CD4-positive, CD25-positive, alpha-beta regulatory T cell (primary cell): ENCODE measurements at regions not wholly inside any gene's neighbourhood (a gene's known extent, or its start where the extent isn't known, plus 50 kb on each side); places are given as distances from the start of the nearest gene placed in this dataset.

Experiments used
- ATAC-seq, 2 donors: fragments of 150-1000 bp; cut with Tn5 transposase; one replicate each; pipeline ENCODE4 v1.10.0; 2021; ENCODE audit warnings: low read depth in 2 of 2, moderate number of reproducible peaks in 2 of 2, moderate library complexity in 1 of 2
- DNase-seq, 3 donors: peaks; one replicate each; pipeline versions ENCODE4 v3.0.0 to v3.0.0-alpha.2; 2012 to 2022; ENCODE audit warnings: mixed read lengths in 1 of 3
- H3K27ac ChIP-seq: one replicate; pipeline ENCODE4 v1.7.0; 2013; ENCODE audit warnings: mild to moderate bottlenecking, low read length; ENCODE audit not compliant: insufficient read depth, poor library complexity, severe bottlenecking
- H3K27me3 ChIP-seq: one replicate; pipeline ENCODE4 v1.7.0; 2013; ENCODE audit warnings: low read length; ENCODE audit not compliant: control insufficient read depth, insufficient read depth
- H3K36me3 ChIP-seq: one replicate; pipeline ENCODE4 v1.7.0; 2013; ENCODE audit warnings: mild to moderate bottlenecking, low read length, moderate library complexity; ENCODE audit not compliant: control insufficient read depth, insufficient read depth
- H3K4me1 ChIP-seq: 2 replicates; pipeline ENCODE4 v1.7.0; 2013; ENCODE audit warnings: mild to moderate bottlenecking, low read length; ENCODE audit not compliant: insufficient read depth, control insufficient read depth, poor library complexity, severe bottlenecking
- H3K4me3 ChIP-seq: one replicate; pipeline ENCODE4 v1.7.0; 2013; ENCODE audit warnings: low read depth, mild to moderate bottlenecking, low read length, moderate library complexity
- H3K9me3 ChIP-seq, 2 experiments: 1 replicate in 1 of 2; 2 replicates in 1 of 2; pipeline ENCODE4 v1.7.0; 2013; ENCODE audit warnings: low read length in 2 of 2, mild to moderate bottlenecking in 1 of 2, moderate library complexity in 1 of 2; ENCODE audit not compliant: control insufficient read depth in 2 of 2
- H3K27ac Mint-ChIP-seq, 3 donors: one replicate each; pipeline ENCODE4 v1.8.0; 2020 to 2022; ENCODE audit warnings: mild to moderate bottlenecking in 3 of 3, mixed read lengths in 3 of 3, moderate library complexity in 2 of 3
- H3K27me3 Mint-ChIP-seq: one replicate; pipeline ENCODE4 v1.8.0; 2022; ENCODE audit warnings: mild to moderate bottlenecking, mixed read lengths
- H3K36me3 Mint-ChIP-seq: one replicate; pipeline ENCODE4 v1.8.0; 2020; ENCODE audit warnings: mixed read lengths
- H3K4me1 Mint-ChIP-seq, 4 donors: one replicate each; pipeline ENCODE4 v1.8.0; 2020 to 2022; ENCODE audit warnings: mixed read lengths in 4 of 4, mild to moderate bottlenecking in 1 of 4
- H3K4me3 Mint-ChIP-seq, 4 donors: one replicate each; pipeline ENCODE4 v1.8.0; 2020 to 2022; ENCODE audit warnings: mild to moderate bottlenecking in 4 of 4, mixed read lengths in 4 of 4, moderate library complexity in 3 of 4
- H3K9me3 Mint-ChIP-seq, 7 donors: one replicate each; pipeline ENCODE4 v1.8.0; 2020 to 2022; ENCODE audit warnings: mixed read lengths in 7 of 7, mild to moderate bottlenecking in 3 of 7, moderate library complexity in 2 of 7

DNA sequence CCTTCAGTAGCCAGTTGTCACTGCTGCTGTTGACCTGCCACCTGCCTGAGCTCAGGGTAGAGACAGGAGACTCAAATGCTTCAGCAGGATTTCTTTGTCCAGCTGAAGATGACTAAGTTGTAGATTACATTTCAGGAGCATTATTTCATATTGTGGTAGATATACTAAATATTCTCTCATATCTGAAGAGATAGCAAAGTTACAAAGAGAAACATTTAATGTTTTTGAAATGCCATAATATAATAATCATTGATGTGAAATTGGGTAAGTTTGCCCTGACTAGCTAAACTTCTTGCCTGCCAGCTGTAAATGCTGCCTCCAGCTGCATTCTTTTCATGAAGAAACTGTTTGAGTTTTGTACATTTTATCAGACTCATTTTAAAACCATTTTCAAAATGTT is 247.6 kb upstream of the CNKSR2 start:
- no peak overlapping the region for H3K4me3 ChIP-seq
- H3K27me3 ChIP-seq, result no peaks in the 10 kb centered on the region
- ATAC-seq (no peak), DNase-seq (no peak)
- Mint-ChIP-seq H3K9me3 (peaks cover 0 to 4% (median 0%) of the 10 kb centered on the region in 7 donors), H3K27me3 (no peaks in the 10 kb centered on the region), H3K27ac (no peak overlapping the region), H3K4me1 (no peaks in the 10 kb centered on the region), H3K4me3 (no peak overlapping the region), H3K36me3 (no peaks in the 10 kb centered on the region)
- H3K36me3 ChIP-seq, result no peaks in the 10 kb centered on the region
- H3K4me1 ChIP-seq, result no peaks in the 10 kb centered on the region
- H3K9me3 ChIP-seq, result no peaks in the 10 kb centered on the region
- no peak overlapping the region for H3K27ac ChIP-seq

DNA sequence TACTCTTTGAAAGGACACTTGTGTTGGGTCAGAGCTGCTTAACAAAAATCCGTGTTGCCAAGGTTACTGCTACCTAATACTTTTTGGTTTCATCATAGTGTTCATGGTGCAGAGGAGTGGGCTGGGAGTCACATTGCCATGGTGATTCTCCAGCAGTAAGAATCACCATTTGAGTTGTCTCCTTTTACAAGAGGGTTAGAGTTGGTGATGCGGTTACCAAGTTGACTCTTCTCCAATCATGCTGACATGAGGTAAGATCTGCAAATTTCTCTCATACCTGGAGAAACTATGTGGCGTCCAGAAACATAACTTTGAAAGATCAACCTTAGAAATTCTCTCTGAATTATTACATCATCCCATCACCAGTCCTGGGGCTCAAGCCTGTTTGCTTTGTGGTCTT is 242.9 kb upstream of the CNKSR2 start:
- ATAC-seq (no peak), DNase-seq (no peak)
- Mint-ChIP-seq H3K27me3 (no peaks in the 10 kb centered on the region), H3K36me3 (no peaks in the 10 kb centered on the region), H3K4me1 (no peaks in the 10 kb centered on the region), H3K9me3 (peaks cover 0 to 5% (median 0%) of the 10 kb centered on the region in 7 donors), H3K4me3 (no peak overlapping the region), H3K27ac (no peak overlapping the region)
- Histone ChIP-seq H3K27ac (no peak overlapping the region), H3K4me3 (no peak overlapping the region), H3K27me3 (no peaks in the 10 kb centered on the region), H3K4me1 (no peaks in the 10 kb centered on the region), H3K36me3 (no peaks in the 10 kb centered on the region), H3K9me3 (no peaks in the 10 kb centered on the region)

DNA sequence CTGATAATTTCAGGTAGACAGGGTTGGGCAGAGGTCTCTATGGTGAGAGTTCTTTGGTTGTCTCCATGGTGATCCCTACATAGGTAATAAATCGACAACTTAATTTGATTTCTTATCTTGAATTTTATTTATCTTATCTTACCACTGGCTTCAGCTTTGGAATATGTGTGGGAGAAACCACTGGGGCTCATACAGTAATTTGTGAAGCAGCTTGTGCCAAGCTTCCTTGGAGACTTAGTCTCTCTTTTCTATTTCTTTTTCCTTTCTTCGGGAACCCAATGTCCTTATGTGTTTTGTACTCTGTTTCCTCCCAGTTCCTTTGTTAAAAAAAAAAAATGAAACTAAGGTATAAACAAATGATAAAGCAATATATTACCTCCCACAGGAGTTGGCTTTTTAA is 242.4 kb upstream of the CNKSR2 start:
- Mint-ChIP-seq H3K36me3 (no peaks in the 10 kb centered on the region), H3K4me3 (no peak overlapping the region), H3K9me3 (peaks cover 0 to 6% (median 0%) of the 10 kb centered on the region in 7 donors), H3K27me3 (no peaks in the 10 kb centered on the region), H3K27ac (no peak overlapping the region), H3K4me1 (no peaks in the 10 kb centered on the region)
- ATAC-seq (no peak), DNase-seq (no peak)
- H3K27ac ChIP-seq, result no peak overlapping the region
- H3K27me3 ChIP-seq, result no peaks in the 10 kb centered on the region
- H3K4me1 ChIP-seq, result no peaks in the 10 kb centered on the region
- H3K9me3 ChIP-seq, result no peaks in the 10 kb centered on the region
- no peaks in the 10 kb centered on the region for H3K36me3 ChIP-seq
- H3K4me3 ChIP-seq, result no peak overlapping the region

DNA sequence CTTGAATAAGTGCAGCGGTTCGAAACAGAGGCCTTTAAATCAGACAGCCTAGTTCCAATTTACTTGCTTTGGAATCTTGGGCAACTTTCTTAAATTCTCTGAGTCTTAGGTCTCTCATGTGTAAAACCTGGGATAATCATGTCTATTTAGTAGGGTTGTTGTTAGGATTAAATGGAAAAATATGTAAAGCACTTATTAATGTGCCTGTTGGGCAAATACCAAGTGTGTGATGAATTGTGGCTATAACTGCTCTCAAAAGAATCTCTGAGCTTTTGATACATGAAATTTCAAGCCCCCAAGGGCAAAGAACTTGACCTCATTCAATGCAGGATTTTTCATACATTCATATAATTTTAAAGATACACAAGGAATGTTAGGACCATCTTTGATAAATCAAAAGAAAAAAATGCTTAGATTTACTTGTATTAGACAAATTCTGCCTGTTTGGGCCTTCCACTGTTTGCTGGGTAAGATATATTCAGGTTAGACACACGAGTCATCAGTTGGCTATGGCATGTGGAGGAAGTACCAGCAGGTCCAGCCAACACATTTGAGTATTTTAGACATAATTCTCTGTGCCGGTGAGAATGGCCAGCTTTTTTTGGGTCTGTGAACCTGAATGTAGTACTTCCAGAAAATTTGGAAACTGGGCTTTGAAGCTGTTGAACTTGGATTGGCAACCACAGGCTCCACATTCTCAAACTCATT is 241.4 kb upstream of the CNKSR2 start:
- Mint-ChIP-seq H3K27me3 (no peaks in the 10 kb centered on the region), H3K36me3 (no peaks in the 10 kb centered on the region), H3K27ac (no peak overlapping the region), H3K4me1 (no peaks in the 10 kb centered on the region), H3K9me3 (peaks cover 0 to 7% (median under 1%) of the 10 kb centered on the region in 7 donors), H3K4me3 (no peak overlapping the region)
- H3K4me1 ChIP-seq, result no peaks in the 10 kb centered on the region
- DNase-seq (no peak), ATAC-seq (no peak)
- no peaks in the 10 kb centered on the region for H3K27me3 ChIP-seq
- H3K27ac ChIP-seq, result no peak overlapping the region
- no peaks in the 10 kb centered on the region for H3K36me3 ChIP-seq
- no peaks in the 10 kb centered on the region for H3K9me3 ChIP-seq
- H3K4me3 ChIP-seq, result no peak overlapping the region

DNA sequence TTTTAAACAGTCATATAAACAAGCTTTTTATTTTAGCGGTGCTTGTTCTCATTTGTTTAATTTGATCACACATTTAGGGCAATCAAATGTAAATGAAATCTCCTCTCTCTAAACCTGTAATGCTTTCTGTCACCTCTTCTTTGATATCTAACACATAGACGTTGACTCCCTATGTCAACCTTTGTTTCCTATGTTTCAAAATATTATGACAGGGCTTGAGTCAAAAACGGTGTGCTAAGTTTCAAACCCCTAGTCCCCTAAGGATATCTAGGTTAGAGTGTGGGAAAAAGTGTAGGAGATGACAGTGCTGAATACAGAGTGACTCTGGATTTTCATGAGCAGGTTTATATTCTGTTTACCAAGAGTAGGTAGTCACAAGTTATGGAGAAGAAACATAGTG is 224.0 kb upstream of the CNKSR2 start:
- H3K27me3 ChIP-seq, result no peaks in the 10 kb centered on the region
- H3K4me1 Mint-ChIP-seq, result no peaks in the 10 kb centered on the region

DNA sequence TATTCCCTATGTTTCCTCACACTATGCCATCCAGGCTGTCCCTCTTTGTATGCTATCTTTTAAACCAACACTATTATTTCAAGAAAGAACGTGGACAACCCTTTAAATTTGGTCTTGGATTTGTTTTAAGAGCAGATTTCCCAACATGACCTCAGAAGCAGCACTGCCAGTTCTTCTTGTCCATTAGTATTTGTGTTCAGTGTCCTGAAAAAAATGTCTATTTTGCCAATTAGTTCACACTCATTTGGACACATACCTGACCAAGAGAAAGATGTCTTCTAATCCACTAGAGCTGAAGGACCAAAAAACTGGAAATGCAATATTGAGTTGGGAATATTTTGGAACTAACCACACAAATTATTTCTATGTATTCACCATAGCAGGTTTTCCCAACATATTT is 223.2 kb upstream of the CNKSR2 start:
- Mint-ChIP-seq H3K9me3 (peaks cover 0 to 6% (median 0%) of the 10 kb centered on the region in 7 donors), H3K4me3 (no peak overlapping the region)
- no peak overlapping the region for H3K27ac ChIP-seq

More for the DNA sequence above, 224.0 kb upstream of the CNKSR2 start:
- H3K4me1 ChIP-seq, result no peaks in the 10 kb centered on the region
- Mint-ChIP-seq H3K27me3 (no peaks in the 10 kb centered on the region), H3K4me3 (no peak overlapping the region), H3K27ac (no peak overlapping the region), H3K36me3 (no peaks in the 10 kb centered on the region), H3K9me3 (peaks cover 0 to 6% (median 0%) of the 10 kb centered on the region in 7 donors)
- no peaks in the 10 kb centered on the region for H3K9me3 ChIP-seq
- H3K27ac ChIP-seq, result no peak overlapping the region
- ATAC-seq (no peak), DNase-seq (no peak)
- H3K4me3 ChIP-seq, result no peak overlapping the region
- no peaks in the 10 kb centered on the region for H3K36me3 ChIP-seq

DNA sequence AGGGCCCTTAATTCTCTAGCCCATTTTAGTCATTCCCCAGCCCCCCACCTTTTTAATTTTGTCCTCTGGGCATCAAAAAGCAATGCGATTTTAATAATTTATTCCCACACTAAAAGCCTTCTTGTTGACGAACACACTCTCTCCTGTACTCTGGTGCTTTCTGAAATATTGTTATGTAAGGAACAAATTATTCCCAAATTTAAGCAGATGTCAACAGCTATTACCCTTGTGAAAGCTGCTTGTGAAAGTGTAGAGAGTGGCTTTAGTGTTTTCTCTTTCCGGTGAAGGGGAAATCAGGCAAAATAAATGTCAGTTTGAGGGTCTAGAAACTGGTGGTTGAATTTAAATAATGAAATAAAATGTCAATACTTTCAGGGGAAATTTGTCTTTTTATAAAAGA is 221.2 kb upstream of the CNKSR2 start:
- Mint-ChIP-seq H3K4me1 (no peaks in the 10 kb centered on the region), H3K27me3 (no peaks in the 10 kb centered on the region), H3K4me3 (no peak overlapping the region), H3K9me3 (peaks cover 0 to 2% (median 0%) of the 10 kb centered on the region in 7 donors), H3K36me3 (no peaks in the 10 kb centered on the region), H3K27ac (no peak overlapping the region)
- H3K9me3 ChIP-seq, result no peaks in the 10 kb centered on the region
- DNase-seq, result no peak
- ATAC-seq, result no peak
- H3K4me1 ChIP-seq, result no peaks in the 10 kb centered on the region
- H3K4me3 ChIP-seq, result no peak overlapping the region
- no peak overlapping the region for H3K27ac ChIP-seq
- no peaks in the 10 kb centered on the region for H3K36me3 ChIP-seq
- no peaks in the 10 kb centered on the region for H3K27me3 ChIP-seq

More for the DNA sequence above, 223.2 kb upstream of the CNKSR2 start:
- ATAC-seq (no peak), DNase-seq (no peak)
- Histone ChIP-seq H3K27me3 (no peaks in the 10 kb centered on the region), H3K9me3 (no peaks in the 10 kb centered on the region), H3K4me3 (no peak overlapping the region), H3K36me3 (no peaks in the 10 kb centered on the region), H3K4me1 (no peaks in the 10 kb centered on the region)
- Mint-ChIP-seq H3K4me1 (no peaks in the 10 kb centered on the region), H3K27me3 (no peaks in the 10 kb centered on the region), H3K27ac (no peak overlapping the region), H3K36me3 (no peaks in the 10 kb centered on the region)

DNA sequence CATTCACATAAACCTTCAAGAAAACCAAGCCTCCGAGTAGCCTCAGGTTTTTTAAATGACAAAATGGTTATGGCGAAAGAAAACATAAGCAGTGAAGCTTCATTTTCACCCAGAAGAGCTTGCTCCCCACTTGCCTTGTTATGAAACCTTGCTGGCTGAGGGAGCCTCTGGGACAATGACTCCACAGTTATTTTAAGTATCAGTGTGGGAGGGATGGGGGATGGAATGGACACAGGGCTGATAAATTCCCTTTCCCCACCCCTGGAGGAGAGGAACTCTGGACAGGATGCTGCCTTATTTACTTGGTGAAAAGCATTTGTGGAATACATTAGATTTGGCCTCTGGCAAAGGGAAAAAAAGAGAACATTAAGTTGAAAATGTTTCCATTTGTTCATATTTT is 220.7 kb upstream of the CNKSR2 start:
- Histone ChIP-seq H3K27me3 (no peaks in the 10 kb centered on the region), H3K9me3 (no peaks in the 10 kb centered on the region), H3K4me3 (no peak overlapping the region), H3K27ac (no peak overlapping the region), H3K4me1 (no peaks in the 10 kb centered on the region), H3K36me3 (no peaks in the 10 kb centered on the region)
- DNase-seq (no peak), ATAC-seq (no peak)
- Mint-ChIP-seq H3K4me3 (no peak overlapping the region), H3K27me3 (no peaks in the 10 kb centered on the region), H3K27ac (no peak overlapping the region), H3K4me1 (no peaks in the 10 kb centered on the region), H3K9me3 (peaks cover 0 to 2% (median 0%) of the 10 kb centered on the region in 7 donors), H3K36me3 (no peaks in the 10 kb centered on the region)
